SK-N-DZ (cell line): ENCODE measurements at regions not wholly inside any gene's neighbourhood (a gene's known extent, or its start where the extent isn't known, plus 50 kb on each side); places are given as distances from the start of the nearest gene placed in this dataset.

ENCODE experiments used
- DNase-seq: peaks from one replicate; pipeline ENCODE4 v3.0.0-alpha.2; 2015; ENCODE audit warnings: low spot score

GRCh38 chr5:93886098-93886806, 144.9 kb upstream of the POU5F2 start:
- no peak for DNase-seq

- DNase-seq, result no peak
Observed at GRCh38 chr5:93884254-93884653, 142.9 kb upstream of the POU5F2 start.

- DNase-seq, result no peak
Observed at GRCh38 chr5:93883459-93883858, 142.1 kb upstream of the POU5F2 start.

- DNase-seq, result no peak
Observed at GRCh38 chr5:93875693-93876092, 134.3 kb upstream of the POU5F2 start.

- DNase-seq, result no peak
Observed at GRCh38 chr5:93874491-93874890, 133.1 kb upstream of the POU5F2 start.

GRCh38 chr5:93874080-93874479, 132.7 kb upstream of the POU5F2 start:
- DNase-seq, result no peak

GRCh38 chr5:93873211-93873736, 131.9 kb upstream of the POU5F2 start:
- DNase-seq, result no peak

- no peak for DNase-seq
Observed at GRCh38 chr5:93870649-93871048, 129.2 kb upstream of the POU5F2 start.

GRCh38 chr5:93868851-93869250, 127.5 kb upstream of the POU5F2 start:
- no peak for DNase-seq

GRCh38 chr5:93850311-93850710, 108.9 kb upstream of the POU5F2 start:
- DNase-seq, result peak; percentile 13

GRCh38 chr5:93845376-93845775, 104.0 kb upstream of the POU5F2 start:
- no peak for DNase-seq

GRCh38 chr5:93831449-93831848, 90.0 kb upstream of the POU5F2 start:
- no peak for DNase-seq

GRCh38 chr5:93830893-93831292, 89.5 kb upstream of the POU5F2 start:
- no peak for DNase-seq

- DNase-seq, result no peak
Observed at GRCh38 chr5:93829346-93829745, 87.9 kb upstream of the POU5F2 start.

GRCh38 chr5:93821891-93822415, 80.6 kb upstream of the POU5F2 start:
- DNase-seq, result no peak

GRCh38 chr5:93819668-93820067, 78.3 kb upstream of the POU5F2 start:
- no peak for DNase-seq

GRCh38 chr5:93810780-93811179, 69.4 kb upstream of the POU5F2 start:
- no peak for DNase-seq

GRCh38 chr5:93809430-93809829, 68.0 kb upstream of the POU5F2 start:
- no peak for DNase-seq

GRCh38 chr5:93807846-93808245, 66.4 kb upstream of the POU5F2 start:
- DNase-seq, result no peak

GRCh38 chr5:93805616-93806379, 64.4 kb upstream of the POU5F2 start:
- DNase-seq, result no peak

- DNase-seq, result peak; percentile 49
Observed at GRCh38 chr5:93800988-93801811, 59.8 kb upstream of the POU5F2 start.

GRCh38 chr5:93794954-93795353, 53.6 kb upstream of the POU5F2 start:
- DNase-seq, result peak; percentile 22
